ENCODE measurements at regions not wholly inside any gene's neighbourhood (a gene's known extent, or its start where the extent isn't known, plus 50 kb on each side); places are given as distances from the start of the nearest gene placed in this dataset.

DNA sequence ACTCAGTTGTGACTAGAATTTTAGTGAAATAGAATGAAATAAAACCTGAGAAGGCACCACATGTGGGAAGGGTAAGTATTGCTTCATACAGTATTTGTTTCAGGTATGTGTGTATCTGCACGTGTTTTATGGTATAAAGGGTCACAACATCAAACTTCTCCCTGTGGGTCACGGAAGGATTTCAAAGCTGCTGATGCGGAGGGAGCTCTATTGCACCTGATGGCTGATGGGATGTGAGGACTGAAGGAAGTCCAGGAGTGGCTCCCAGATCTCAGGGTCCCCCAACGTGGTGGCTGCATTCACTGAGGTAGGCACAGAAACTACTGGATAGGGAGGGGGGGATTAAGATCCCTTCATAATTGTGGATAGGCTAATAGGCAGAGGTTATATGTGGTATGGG, 159.7 kb downstream of the PJA2 start:
- peaks cover 6% of the 10 kb centered on the region for H3K36me3 Mint-ChIP-seq (ENCODE audit: low read depth)
- H3K4me3 ChIP-seq = no peak overlapping the region
- no peaks in the 10 kb centered on the region for H3K4me1 ChIP-seq (ENCODE audit: insufficient read depth)
- no peak overlapping the region for H3K4me2 ChIP-seq
- no peak overlapping the region for H2AFZ ChIP-seq
- no peaks in the 10 kb centered on the region for H4K20me1 ChIP-seq (replicated peaks; ENCODE audit: insufficient read depth)
- H3K27ac Mint-ChIP-seq = no peak overlapping the region
- no peaks in the 10 kb centered on the region for H3K27me3 ChIP-seq (ENCODE audit: insufficient read depth)
- no peaks in the 10 kb centered on the region for H3K4me1 Mint-ChIP-seq
- no peaks in the 10 kb centered on the region for H3K79me2 ChIP-seq (replicated peaks; ENCODE audit: insufficient read depth)
- peaks cover 13% of the 10 kb centered on the region for H3K9me3 Mint-ChIP-seq
- no peak overlapping the region for H3K27ac ChIP-seq (ENCODE audit: low read depth)
- H3K9me2 ChIP-seq (ENCODE audit: insufficient read depth) = no peaks in the 10 kb centered on the region
- H3K27me3 Mint-ChIP-seq (ENCODE audit: insufficient read depth, low read depth, poor library complexity) = peaks cover 5% of the 10 kb centered on the region
- TF ChIP-seq, protein P1, sequence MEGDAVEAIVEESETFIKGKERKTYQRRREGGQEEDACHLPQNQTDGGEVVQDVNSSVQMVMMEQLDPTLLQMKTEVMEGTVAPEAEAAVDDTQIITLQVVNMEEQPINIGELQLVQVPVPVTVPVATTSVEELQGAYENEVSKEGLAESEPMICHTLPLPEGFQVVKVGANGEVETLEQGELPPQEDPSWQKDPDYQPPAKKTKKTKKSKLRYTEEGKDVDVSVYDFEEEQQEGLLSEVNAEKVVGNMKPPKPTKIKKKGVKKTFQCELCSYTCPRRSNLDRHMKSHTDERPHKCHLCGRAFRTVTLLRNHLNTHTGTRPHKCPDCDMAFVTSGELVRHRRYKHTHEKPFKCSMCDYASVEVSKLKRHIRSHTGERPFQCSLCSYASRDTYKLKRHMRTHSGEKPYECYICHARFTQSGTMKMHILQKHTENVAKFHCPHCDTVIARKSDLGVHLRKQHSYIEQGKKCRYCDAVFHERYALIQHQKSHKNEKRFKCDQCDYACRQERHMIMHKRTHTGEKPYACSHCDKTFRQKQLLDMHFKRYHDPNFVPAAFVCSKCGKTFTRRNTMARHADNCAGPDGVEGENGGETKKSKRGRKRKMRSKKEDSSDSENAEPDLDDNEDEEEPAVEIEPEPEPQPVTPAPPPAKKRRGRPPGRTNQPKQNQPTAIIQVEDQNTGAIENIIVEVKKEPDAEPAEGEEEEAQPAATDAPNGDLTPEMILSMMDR (conservative IDR thresholded peaks at IDR 0.05; ENCODE audit: low read depth in 2 of 2) = no peak
- TF ChIP-seq POLR2AphosphoS5 (IDR thresholded peaks at IDR 0.05; ENCODE audit: low read depth) (no peak), ZNF331 (CRISPR knock-in tag; IDR thresholded peaks at IDR 0.05; ENCODE audit: low read depth) (no peak), ZNF114 (CRISPR knock-in tag; IDR thresholded peaks at IDR 0.05) (no peak), STAT1 (IDR thresholded peaks at IDR 0.05; ENCODE audit: unreplicated experiment) (no peak), EZH2 (IDR thresholded peaks at IDR 0.05; ENCODE audit: low read depth, unreplicated experiment) (no peak), CREB1 (CRISPR knock-in tag; IDR thresholded peaks at IDR 0.05; ENCODE audit: low read depth) (no peak), EZH2phosphoT487 (IDR thresholded peaks at IDR 0.05; ENCODE audit: unreplicated experiment) (no peak), JUNB (IDR thresholded peaks at IDR 0.05; ENCODE audit: unreplicated experiment) (no peak), NANOG (IDR thresholded peaks at IDR 0.05; ENCODE audit: borderline replicate concordance) (no peak)
- TF ChIP-seq, protein P2, sequence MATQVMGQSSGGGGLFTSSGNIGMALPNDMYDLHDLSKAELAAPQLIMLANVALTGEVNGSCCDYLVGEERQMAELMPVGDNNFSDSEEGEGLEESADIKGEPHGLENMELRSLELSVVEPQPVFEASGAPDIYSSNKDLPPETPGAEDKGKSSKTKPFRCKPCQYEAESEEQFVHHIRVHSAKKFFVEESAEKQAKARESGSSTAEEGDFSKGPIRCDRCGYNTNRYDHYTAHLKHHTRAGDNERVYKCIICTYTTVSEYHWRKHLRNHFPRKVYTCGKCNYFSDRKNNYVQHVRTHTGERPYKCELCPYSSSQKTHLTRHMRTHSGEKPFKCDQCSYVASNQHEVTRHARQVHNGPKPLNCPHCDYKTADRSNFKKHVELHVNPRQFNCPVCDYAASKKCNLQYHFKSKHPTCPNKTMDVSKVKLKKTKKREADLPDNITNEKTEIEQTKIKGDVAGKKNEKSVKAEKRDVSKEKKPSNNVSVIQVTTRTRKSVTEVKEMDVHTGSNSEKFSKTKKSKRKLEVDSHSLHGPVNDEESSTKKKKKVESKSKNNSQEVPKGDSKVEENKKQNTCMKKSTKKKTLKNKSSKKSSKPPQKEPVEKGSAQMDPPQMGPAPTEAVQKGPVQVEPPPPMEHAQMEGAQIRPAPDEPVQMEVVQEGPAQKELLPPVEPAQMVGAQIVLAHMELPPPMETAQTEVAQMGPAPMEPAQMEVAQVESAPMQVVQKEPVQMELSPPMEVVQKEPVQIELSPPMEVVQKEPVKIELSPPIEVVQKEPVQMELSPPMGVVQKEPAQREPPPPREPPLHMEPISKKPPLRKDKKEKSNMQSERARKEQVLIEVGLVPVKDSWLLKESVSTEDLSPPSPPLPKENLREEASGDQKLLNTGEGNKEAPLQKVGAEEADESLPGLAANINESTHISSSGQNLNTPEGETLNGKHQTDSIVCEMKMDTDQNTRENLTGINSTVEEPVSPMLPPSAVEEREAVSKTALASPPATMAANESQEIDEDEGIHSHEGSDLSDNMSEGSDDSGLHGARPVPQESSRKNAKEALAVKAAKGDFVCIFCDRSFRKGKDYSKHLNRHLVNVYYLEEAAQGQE (IDR thresholded peaks at IDR 0.05; ENCODE audit: unreplicated experiment) = no peak
- TF ChIP-seq, protein P3, sequence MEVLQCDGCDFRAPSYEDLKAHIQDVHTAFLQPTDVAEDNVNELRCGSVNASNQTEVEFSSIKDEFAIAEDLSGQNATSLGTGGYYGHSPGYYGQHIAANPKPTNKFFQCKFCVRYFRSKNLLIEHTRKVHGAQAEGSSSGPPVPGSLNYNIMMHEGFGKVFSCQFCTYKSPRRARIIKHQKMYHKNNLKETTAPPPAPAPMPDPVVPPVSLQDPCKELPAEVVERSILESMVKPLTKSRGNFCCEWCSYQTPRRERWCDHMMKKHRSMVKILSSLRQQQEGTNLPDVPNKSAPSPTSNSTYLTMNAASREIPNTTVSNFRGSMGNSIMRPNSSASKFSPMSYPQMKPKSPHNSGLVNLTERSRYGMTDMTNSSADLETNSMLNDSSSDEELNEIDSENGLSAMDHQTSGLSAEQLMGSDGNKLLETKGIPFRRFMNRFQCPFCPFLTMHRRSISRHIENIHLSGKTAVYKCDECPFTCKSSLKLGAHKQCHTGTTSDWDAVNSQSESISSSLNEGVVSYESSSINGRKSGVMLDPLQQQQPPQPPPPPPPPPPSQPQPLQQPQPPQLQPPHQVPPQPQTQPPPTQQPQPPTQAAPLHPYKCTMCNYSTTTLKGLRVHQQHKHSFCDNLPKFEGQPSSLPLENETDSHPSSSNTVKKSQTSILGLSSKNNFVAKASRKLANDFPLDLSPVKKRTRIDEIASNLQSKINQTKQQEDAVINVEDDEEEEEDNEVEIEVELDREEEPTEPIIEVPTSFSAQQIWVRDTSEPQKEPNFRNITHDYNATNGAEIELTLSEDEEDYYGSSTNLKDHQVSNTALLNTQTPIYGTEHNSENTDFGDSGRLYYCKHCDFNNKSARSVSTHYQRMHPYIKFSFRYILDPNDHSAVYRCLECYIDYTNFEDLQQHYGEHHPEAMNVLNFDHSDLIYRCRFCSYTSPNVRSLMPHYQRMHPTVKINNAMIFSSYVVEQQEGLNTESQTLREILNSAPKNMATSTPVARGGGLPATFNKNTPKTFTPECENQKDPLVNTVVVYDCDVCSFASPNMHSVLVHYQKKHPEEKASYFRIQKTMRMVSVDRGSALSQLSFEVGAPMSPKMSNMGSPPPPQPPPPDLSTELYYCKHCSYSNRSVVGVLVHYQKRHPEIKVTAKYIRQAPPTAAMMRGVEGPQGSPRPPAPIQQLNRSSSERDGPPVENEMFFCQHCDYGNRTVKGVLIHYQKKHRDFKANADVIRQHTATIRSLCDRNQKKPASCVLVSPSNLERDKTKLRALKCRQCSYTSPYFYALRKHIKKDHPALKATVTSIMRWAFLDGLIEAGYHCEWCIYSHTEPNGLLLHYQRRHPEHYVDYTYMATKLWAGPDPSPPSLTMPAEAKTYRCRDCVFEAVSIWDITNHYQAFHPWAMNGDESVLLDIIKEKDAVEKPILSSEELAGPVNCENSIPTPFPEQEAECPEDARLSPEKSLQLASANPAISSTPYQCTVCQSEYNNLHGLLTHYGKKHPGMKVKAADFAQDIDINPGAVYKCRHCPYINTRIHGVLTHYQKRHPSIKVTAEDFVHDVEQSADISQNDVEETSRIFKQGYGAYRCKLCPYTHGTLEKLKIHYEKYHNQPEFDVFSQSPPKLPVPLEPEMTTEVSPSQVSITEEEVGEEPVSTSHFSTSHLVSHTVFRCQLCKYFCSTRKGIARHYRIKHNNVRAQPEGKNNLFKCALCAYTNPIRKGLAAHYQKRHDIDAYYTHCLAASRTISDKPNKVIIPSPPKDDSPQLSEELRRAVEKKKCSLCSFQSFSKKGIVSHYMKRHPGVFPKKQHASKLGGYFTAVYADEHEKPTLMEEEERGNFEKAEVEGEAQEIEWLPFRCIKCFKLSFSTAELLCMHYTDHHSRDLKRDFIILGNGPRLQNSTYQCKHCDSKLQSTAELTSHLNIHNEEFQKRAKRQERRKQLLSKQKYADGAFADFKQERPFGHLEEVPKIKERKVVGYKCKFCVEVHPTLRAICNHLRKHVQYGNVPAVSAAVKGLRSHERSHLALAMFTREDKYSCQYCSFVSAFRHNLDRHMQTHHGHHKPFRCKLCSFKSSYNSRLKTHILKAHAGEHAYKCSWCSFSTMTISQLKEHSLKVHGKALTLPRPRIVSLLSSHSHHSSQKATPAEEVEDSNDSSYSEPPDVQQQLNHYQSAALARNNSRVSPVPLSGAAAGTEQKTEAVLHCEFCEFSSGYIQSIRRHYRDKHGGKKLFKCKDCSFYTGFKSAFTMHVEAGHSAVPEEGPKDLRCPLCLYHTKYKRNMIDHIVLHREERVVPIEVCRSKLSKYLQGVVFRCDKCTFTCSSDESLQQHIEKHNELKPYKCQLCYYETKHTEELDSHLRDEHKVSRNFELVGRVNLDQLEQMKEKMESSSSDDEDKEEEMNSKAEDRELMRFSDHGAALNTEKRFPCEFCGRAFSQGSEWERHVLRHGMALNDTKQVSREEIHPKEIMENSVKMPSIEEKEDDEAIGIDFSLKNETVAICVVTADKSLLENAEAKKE (CRISPR knock-in tag; IDR thresholded peaks at IDR 0.05) = no peak
- TF ChIP-seq, protein P4, sequence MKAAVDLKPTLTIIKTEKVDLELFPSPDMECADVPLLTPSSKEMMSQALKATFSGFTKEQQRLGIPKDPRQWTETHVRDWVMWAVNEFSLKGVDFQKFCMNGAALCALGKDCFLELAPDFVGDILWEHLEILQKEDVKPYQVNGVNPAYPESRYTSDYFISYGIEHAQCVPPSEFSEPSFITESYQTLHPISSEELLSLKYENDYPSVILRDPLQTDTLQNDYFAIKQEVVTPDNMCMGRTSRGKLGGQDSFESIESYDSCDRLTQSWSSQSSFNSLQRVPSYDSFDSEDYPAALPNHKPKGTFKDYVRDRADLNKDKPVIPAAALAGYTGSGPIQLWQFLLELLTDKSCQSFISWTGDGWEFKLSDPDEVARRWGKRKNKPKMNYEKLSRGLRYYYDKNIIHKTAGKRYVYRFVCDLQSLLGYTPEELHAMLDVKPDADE (IDR thresholded peaks at IDR 0.05) = no peak
- no peaks in the 10 kb centered on the region for H3K36me3 ChIP-seq (ENCODE audit: insufficient read depth)
- ATAC-seq (no peak), DNase-seq (ENCODE audit: low spot score) (no peak)
- no peaks in the 10 kb centered on the region for H3F3A ChIP-seq (replicated peaks; ENCODE audit: low read depth)
- H3K4me3 Mint-ChIP-seq = no peak overlapping the region

Data from GM23338 (cell line).